HG02870 (cell line): ENCODE measurements at regions not wholly inside any gene's neighbourhood (a gene's known extent, or its start where the extent isn't known, plus 50 kb on each side); places are given as distances from the start of the nearest gene placed in this dataset.
A peak's percentile ranks its signal among the peaks of the same experiment; 100 is the strongest.
"Not testable (repeated sequence)": the region's sequence is repeated elsewhere in the genome, so short reads cannot be mapped to it uniquely, and the experiment has no call there.

Source experiments
- ATAC-seq: cut with Tn5 transposase; IDR thresholded peaks from one replicate; pipeline ENCODE4 v1.9.1; 2021; ENCODE audit warnings: mild to moderate bottlenecking, moderate library complexity; ENCODE audit not compliant: unreplicated experiment

- ATAC-seq, result no peak
Observed at GRCh38 chr5:18652404-18653215, 1018.4 kb downstream of the TAF11L14 start.

- no peak for ATAC-seq
Observed at GRCh38 chr5:18653216-18653752, 1019.0 kb downstream of the TAF11L14 start.

GRCh38 chr5:18660511-18660910 lies 1026.3 kb downstream of the TAF11L14 start:
- ATAC-seq, result no peak

- ATAC-seq, result no peak
Observed at GRCh38 chr5:18662231-18662630, 1028.0 kb downstream of the TAF11L14 start.

GRCh38 chr5:18674212-18674611 lies 1040.0 kb downstream of the TAF11L14 start:
- not testable (repeated sequence) for ATAC-seq

- no peak for ATAC-seq
Observed at GRCh38 chr5:18675041-18675440, 1040.8 kb downstream of the TAF11L14 start.

- ATAC-seq, result no peak
Observed at GRCh38 chr5:18686253-18686652, 1052.0 kb downstream of the TAF11L14 start.

GRCh38 chr5:18687429-18687828 lies 1053.2 kb downstream of the TAF11L14 start:
- no peak for ATAC-seq

GRCh38 chr5:18699681-18700080 lies 1065.4 kb downstream of the TAF11L14 start:
- no peak for ATAC-seq

GRCh38 chr5:18702821-18703220 lies 1068.6 kb downstream of the TAF11L14 start:
- ATAC-seq, result no peak

- ATAC-seq, result no peak
Observed at GRCh38 chr5:18712936-18713485, 1078.8 kb downstream of the TAF11L14 start.

- no peak for ATAC-seq
Observed at GRCh38 chr5:18720002-18720401, 1085.7 kb downstream of the TAF11L14 start.

GRCh38 chr5:18732556-18733479 lies 1098.6 kb downstream of the TAF11L14 start:
- ATAC-seq, result no peak

- ATAC-seq, result no peak
Observed at GRCh38 chr5:18736051-18736398, 1101.8 kb downstream of the TAF11L14 start.

- not testable (repeated sequence) for ATAC-seq
Observed at GRCh38 chr5:18736736-18737135, 1102.5 kb downstream of the TAF11L14 start.

GRCh38 chr5:18740301-18740700 lies 1106.0 kb downstream of the TAF11L14 start:
- no peak for ATAC-seq

GRCh38 chr5:18742830-18743229 lies 1108.6 kb downstream of the TAF11L14 start:
- no peak for ATAC-seq

- ATAC-seq, result no peak
Observed at GRCh38 chr5:18744441-18744840, 1110.2 kb downstream of the TAF11L14 start.

- peak; percentile 25 for ATAC-seq
Observed at GRCh38 chr5:18745042-18745987, 1111.1 kb downstream of the TAF11L14 start.

- ATAC-seq, result peak; percentile 59
Observed at GRCh38 chr5:18745988-18746615, 1111.8 kb downstream of the TAF11L14 start.
